Panc1 (cell line): ENCODE measurements at regions not wholly inside any gene's neighbourhood (a gene's known extent, or its start where the extent isn't known, plus 50 kb on each side); places are given as distances from the start of the nearest gene placed in this dataset.

Source experiments
- ATAC-seq: fragments of 200-7000 bp; cut with Tn5 transposase; 2 replicates; pipeline ENCODE4 v1.9.1; 2020; ENCODE audit warnings: mild to moderate bottlenecking, moderate library complexity
- BruUV-seq: library from RNA; stranded (reverse); fragments of 400-500 nt; replicated peaks from 2 replicates; lab custom pipeline; 2021; lab: Mats Ljungman, UMichigan
- CTCF ChIA-PET: fragments of 300-600 bp; sonication (Branson Sonifier 250); formaldehyde crosslinking; loops from one replicate; lab custom pipeline; 2022; ENCODE audit warnings: antibody characterized with exemption; lab: Charles Lee
- POLR2A ChIA-PET: fragments of 300-600 bp; sonication (Branson Sonifier 250); formaldehyde crosslinking; loops from one replicate; lab custom pipeline; 2022; ENCODE audit warnings: antibody characterized with exemption; lab: Charles Lee
- DNase-seq: peaks from one replicate; pipeline ENCODE4 v3.0.0-alpha.2; 2010; ENCODE audit warnings: low read depth, low spot score
- H3K27ac ChIP-seq: 2 replicates; pipeline ENCODE4 v1.5.1; 2011; ENCODE audit warnings: mild to moderate bottlenecking, low read length, inconsistent platforms
- H3K27me3 ChIP-seq: fragments of 200-500 bp; sonication (Bioruptor generic); 2 replicates; pipeline ENCODE4 v1.6.0; 2014; ENCODE audit warnings: low read length, inconsistent platforms; ENCODE audit not compliant: control insufficient read depth, insufficient read depth
- H3K36me3 ChIP-seq: fragments of 200-500 bp; sonication (Bioruptor generic); 2 replicates; pipeline ENCODE4 v1.5.1; 2014; ENCODE audit warnings: inconsistent platforms, mild to moderate bottlenecking, low read length, moderate library complexity; ENCODE audit not compliant: control insufficient read depth, insufficient read depth
- H3K4me1 ChIP-seq: 2 replicates; pipeline ENCODE4 v1.5.1; 2011; ENCODE audit warnings: inconsistent platforms, mild to moderate bottlenecking, low read length, moderate library complexity; ENCODE audit not compliant: control insufficient read depth, insufficient read depth
- H3K4me3 ChIP-seq, 2 experiments: 2 replicates each; pipeline ENCODE4 v1.5.1; 2011 to 2012; ENCODE audit warnings: low read depth in 2 of 2, low read length in 2 of 2, mild to moderate bottlenecking in 2 of 2, inconsistent platforms in 1 of 2, moderate library complexity in 1 of 2
- H3K9me3 ChIP-seq: fragments of 200-500 bp; sonication (Bioruptor generic); 2 replicates; pipeline ENCODE4 v1.5.1; 2014; ENCODE audit warnings: low read depth, mild to moderate bottlenecking, inconsistent platforms, low read length, moderate library complexity; ENCODE audit not compliant: control insufficient read depth, insufficient read depth
- CTCF ChIP-seq: fragments of 450-650 bp; IDR thresholded peaks from 2 replicates; pipeline ENCODE4 v1.5.1; 2017; ENCODE audit warnings: mild to moderate bottlenecking
- POLR2AphosphoS5 ChIP-seq: IDR thresholded peaks from 2 replicates; pipeline ENCODE4 v1.6.1; 2012; ENCODE audit warnings: mild to moderate bottlenecking, low read depth, low read length, moderate library complexity
- REST ChIP-seq, 2 experiments: IDR thresholded peaks; 2 replicates each; pipeline ENCODE4 v1.6.1; 2011 to 2012; ENCODE audit warnings: low read depth in 2 of 2, control low read depth in 1 of 2, low read length in 1 of 2, mild to moderate bottlenecking in 1 of 2, moderate library complexity in 1 of 2; ENCODE audit not compliant: insufficient read depth in 1 of 2
- SIN3A ChIP-seq: IDR thresholded peaks from 2 replicates; pipeline ENCODE4 v1.6.1; 2012; ENCODE audit warnings: low read depth, mild to moderate bottlenecking, low read length, moderate library complexity, borderline replicate concordance; ENCODE audit not compliant: insufficient read depth
- TCF7L2 ChIP-seq: IDR thresholded peaks from 2 replicates; pipeline ENCODE4 v1.6.1; 2011; ENCODE audit warnings: mild to moderate bottlenecking, low read depth, low read length, inconsistent platforms
- in situ Hi-C: cut with HindIII; loops from 2 replicates; pipeline ENCODE4 v1.10.0; 2016; ENCODE audit warnings: low sequenced_read_pairs, low pct_unique_long_range_greater_than_20kb
- intact Hi-C: fragments of 100-400 bp; cut with micrococcal nuclease; formaldehyde crosslinking; loops from one replicate; pipeline ENCODE4 v1.10.0; 2022; ENCODE audit not compliant: unreplicated experiment

GRCh38 chr9:81815781-81816180 is 112.4 kb upstream of the SPATA31D4 start:
- Histone ChIP-seq H3K27ac (no peak overlapping the region), H3K4me1 (no peaks in the 10 kb centered on the region), H3K36me3 (no peaks in the 10 kb centered on the region), H3K9me3 (no peaks in the 10 kb centered on the region), H3K27me3 (no peaks in the 10 kb centered on the region), H3K4me3 (no peak overlapping the region)
- in situ Hi-C loops (no loop called here), intact Hi-C loops (no loop called here)
- no peak for TF ChIP-seq POLR2AphosphoS5
- TF ChIP-seq CTCF, result no peak
- TF ChIP-seq TCF7L2, result no peak
- TF ChIP-seq REST (IDR thresholded peaks at IDR 0.05; ENCODE audit: insufficient read depth in 1 of 2, low read depth in 2 of 2, low read length in 1 of 2), result no peak
- no peak for TF ChIP-seq SIN3A
- no peak for DNase-seq
- no TSS peak for BruUV-seq
- ChIA-PET POLR2A (no interaction called here), CTCF (no interaction called here)
- ATAC-seq, result no peak

GRCh38 chr9:81819155-81819554 is 109.1 kb upstream of the SPATA31D4 start:
- Histone ChIP-seq H3K4me3 (no peak overlapping the region), H3K27me3 (no peaks in the 10 kb centered on the region), H3K27ac (no peak overlapping the region), H3K36me3 (no peaks in the 10 kb centered on the region), H3K9me3 (no peaks in the 10 kb centered on the region), H3K4me1 (no peaks in the 10 kb centered on the region)
- CTCF ChIA-PET, result no interaction called here
- ATAC-seq (no peak), DNase-seq (no peak)
- POLR2A ChIA-PET, result no interaction called here
- in situ Hi-C loops, result no loop called here
- TF ChIP-seq POLR2AphosphoS5, result no peak
- intact Hi-C loops, result no loop called here
- BruUV-seq, result no TSS peak

GRCh38 chr9:81819859-81820546 is 108.2 kb upstream of the SPATA31D4 start:
- DNase-seq, result no peak
- ATAC-seq, result no peak
- intact Hi-C loops, result no loop called here

More at GRCh38 chr9:81819859-81820546, 108.2 kb upstream of the SPATA31D4 start:
- BruUV-seq, result no TSS peak
- Histone ChIP-seq H3K9me3 (no peaks in the 10 kb centered on the region), H3K27me3 (no peaks in the 10 kb centered on the region), H3K36me3 (no peaks in the 10 kb centered on the region), H3K27ac (no peak overlapping the region), H3K4me3 (no peak overlapping the region), H3K4me1 (no peaks in the 10 kb centered on the region)
- TF ChIP-seq REST (IDR thresholded peaks at IDR 0.05; ENCODE audit: insufficient read depth in 1 of 2, low read depth in 2 of 2, low read length in 1 of 2) (no peak), CTCF (no peak), POLR2AphosphoS5 (no peak), TCF7L2 (no peak), SIN3A (no peak)
- CTCF ChIA-PET, result no interaction called here
- POLR2A ChIA-PET, result no interaction called here
- in situ Hi-C loops, result no loop called here
